A673 (cell line): ENCODE measurements at regions not wholly inside any gene's neighbourhood (a gene's known extent, or its start where the extent isn't known, plus 50 kb on each side); places are given as distances from the start of the nearest gene placed in this dataset.

ENCODE experiments used
- BruUV-seq: library from RNA; stranded (reverse); fragments of 400-500 nt; replicated peaks from 2 replicates; lab custom pipeline; 2021; lab: Mats Ljungman, UMichigan
- CTCF ChIA-PET: fragments of 300-600 bp; sonication (Branson Sonifier 250); formaldehyde crosslinking; loops from one replicate; lab custom pipeline; 2022; ENCODE audit warnings: antibody characterized with exemption; lab: Charles Lee
- POLR2A ChIA-PET: fragments of 300-600 bp; sonication (Branson Sonifier 250); formaldehyde crosslinking; loops from one replicate; lab custom pipeline; 2022; ENCODE audit warnings: antibody characterized with exemption; ENCODE audit not compliant: low non-redundant PET; lab: Charles Lee
- DNase-seq: peaks from one replicate; pipeline ENCODE4 v3.0.0-alpha.2; 2015; ENCODE audit warnings: low spot score
- H3K27ac ChIP-seq: fragments of 200-600 bp; sonication (generic); 2 replicates; pipeline ENCODE4 v1.5.1; 2016; ENCODE audit warnings: mixed run types, low read depth, mild to moderate bottlenecking, mixed read lengths, antibody characterized with exemption, low read length; ENCODE audit not compliant: poor library complexity, severe bottlenecking
- H3K27me3 ChIP-seq: fragments of 200-600 bp; sonication (generic); replicated peaks from 2 replicates; pipeline ENCODE4 v1.6.1; 2017; ENCODE audit warnings: mixed run types, low read depth, mild to moderate bottlenecking, mixed read lengths, antibody characterized with exemption, low read length; ENCODE audit not compliant: insufficient read depth, poor library complexity
- H3K36me3 ChIP-seq: fragments of 200-600 bp; sonication (generic); 2 replicates; pipeline ENCODE4 v1.6.1; 2016; ENCODE audit warnings: mixed run types, mild to moderate bottlenecking, mixed read lengths, antibody characterized with exemption, low read length; ENCODE audit not compliant: insufficient read depth, poor library complexity, severe bottlenecking
- H3K4me1 ChIP-seq: fragments of 200-600 bp; sonication (generic); 2 replicates; pipeline ENCODE4 v1.6.1; 2017; ENCODE audit warnings: mixed run types, mild to moderate bottlenecking, mixed read lengths, antibody characterized with exemption, low read length; ENCODE audit not compliant: insufficient read depth, poor library complexity, severe bottlenecking
- H3K4me3 ChIP-seq: fragments of 200-600 bp; sonication (generic); 2 replicates; pipeline ENCODE4 v1.5.1; 2016; ENCODE audit warnings: low read depth, mixed run types, mild to moderate bottlenecking, mixed read lengths, low read length; ENCODE audit not compliant: poor library complexity, severe bottlenecking
- H3K9me3 ChIP-seq: fragments of 200-600 bp; sonication (generic); 2 replicates; pipeline ENCODE4 v1.6.1; 2016; ENCODE audit warnings: mixed run types, low read depth, mild to moderate bottlenecking, mixed read lengths, antibody characterized with exemption, low read length; ENCODE audit not compliant: poor library complexity, severe bottlenecking
- CTCF ChIP-seq: fragments of 300-800, 200-600 bp; sonication (generic); conservative IDR thresholded peaks from 2 replicates; pipeline ENCODE4 v1.5.1; 2017; ENCODE audit warnings: low read depth, mild to moderate bottlenecking, antibody characterized with exemption, low read length, moderate library complexity, mixed read lengths
- EZH2 ChIP-seq: fragments of 200-600 bp; sonication (generic); IDR thresholded peaks from 2 replicates; pipeline ENCODE4 v1.6.1; 2017; ENCODE audit warnings: borderline replicate concordance, low read depth, mild to moderate bottlenecking, mixed read lengths, antibody characterized with exemption, low read length; ENCODE audit not compliant: poor library complexity, severe bottlenecking
- intact Hi-C: fragments of 100-400 bp; cut with micrococcal nuclease; formaldehyde crosslinking; loops from one replicate; pipeline ENCODE4 v1.10.0; 2022; ENCODE audit not compliant: unreplicated experiment

GRCh38 chr5:88509403-88509802 lies 240.8 kb upstream of the TMEM161B start:
- Histone ChIP-seq H3K27ac (no peak overlapping the region), H3K9me3 (no peaks in the 10 kb centered on the region), H3K36me3 (no peaks in the 10 kb centered on the region), H3K4me3 (no peak overlapping the region), H3K27me3 (peaks cover 4% of the 10 kb centered on the region), H3K4me1 (no peaks in the 10 kb centered on the region)
- TF ChIP-seq EZH2 (no peak), CTCF (no peak)
- no peak for DNase-seq
- intact Hi-C loops: no loop called here
- BruUV-seq: no TSS peak
- POLR2A ChIA-PET: no interaction called here
- CTCF ChIA-PET: no interaction called here

GRCh38 chr5:88507261-88507660 lies 238.6 kb upstream of the TMEM161B start:
- BruUV-seq: no TSS peak
- intact Hi-C loops: no loop called here

GRCh38 chr5:88503406-88503805 lies 234.8 kb upstream of the TMEM161B start:
- CTCF ChIA-PET: no interaction called here
- intact Hi-C loops: no loop called here
- no peaks in the 10 kb centered on the region for H3K9me3 ChIP-seq
- no peaks in the 10 kb centered on the region for H3K36me3 ChIP-seq
- no TSS peak for BruUV-seq
- H3K4me1 ChIP-seq: no peaks in the 10 kb centered on the region
- TF ChIP-seq EZH2 (no peak), CTCF (no peak)
- H3K27ac ChIP-seq: no peak overlapping the region
- no peak for DNase-seq
- H3K27me3 ChIP-seq: no peaks in the 10 kb centered on the region
- POLR2A ChIA-PET: interaction anchor here (0.7 kb wide), 1 partner anchor 172 kb away, joined by 5 read pairs; no protein-coding TSS in a partner anchor
- no peak overlapping the region for H3K4me3 ChIP-seq

More at GRCh38 chr5:88507261-88507660, 238.6 kb upstream of the TMEM161B start:
- Histone ChIP-seq H3K4me1 (no peaks in the 10 kb centered on the region), H3K4me3 (no peak overlapping the region), H3K27me3 (peaks cover 4% of the 10 kb centered on the region), H3K27ac (no peak overlapping the region), H3K36me3 (no peaks in the 10 kb centered on the region), H3K9me3 (no peaks in the 10 kb centered on the region)
- ChIA-PET CTCF (no interaction called here), POLR2A (no interaction called here)
- DNase-seq: no peak
- TF ChIP-seq CTCF: no peak
- TF ChIP-seq EZH2: no peak
